GM23338 (cell line): ENCODE measurements at regions not wholly inside any gene's neighbourhood (a gene's known extent, or its start where the extent isn't known, plus 50 kb on each side); places are given as distances from the start of the nearest gene placed in this dataset. TPM values are rescaled to one million over a fixed set of nuclear protein-coding genes. Genes with fewer than 3 reads are reported as not detected.

ENCODE experiments used
- ATAC-seq: fragments of 200-7000 bp; cut with Tn5 transposase; 3 replicates; pipeline ENCODE4 v1.9.1; 2020
- DNase-seq: peaks from one replicate; pipeline ENCODE4 v3.0.0-alpha.2; 2015; ENCODE audit warnings: low spot score
- H2AFZ ChIP-seq: fragments of 200-600 bp; sonication (generic); 2 replicates; pipeline ENCODE4 v1.8.0; 2016; ENCODE audit warnings: antibody characterized with exemption, mild to moderate bottlenecking, moderate library complexity
- H3F3A ChIP-seq: fragments of 200-600 bp; sonication (generic); replicated peaks from 2 replicates; pipeline ENCODE4 v1.8.0; 2017; ENCODE audit warnings: antibody characterized with exemption, mixed run types, low read depth
- H3K27ac ChIP-seq: fragments of 200-600 bp; sonication (generic); 2 replicates; pipeline ENCODE4 v1.6.1; 2016; ENCODE audit warnings: low read depth
- H3K27me3 ChIP-seq: fragments of 200-600 bp; sonication (generic); 2 replicates; pipeline ENCODE4 v1.8.0; 2016; ENCODE audit warnings: mild to moderate bottlenecking, mixed run types, moderate library complexity; ENCODE audit not compliant: insufficient read depth
- H3K36me3 ChIP-seq: fragments of 200-600 bp; sonication (generic); 2 replicates; pipeline ENCODE4 v1.8.0; 2016; ENCODE audit warnings: mild to moderate bottlenecking; ENCODE audit not compliant: insufficient read depth
- H3K4me1 ChIP-seq: fragments of 200-600 bp; sonication (generic); 2 replicates; pipeline ENCODE4 v1.8.0; 2016; ENCODE audit warnings: mild to moderate bottlenecking, moderate library complexity; ENCODE audit not compliant: insufficient read depth
- H3K4me2 ChIP-seq: fragments of 200-600 bp; sonication (generic); 2 replicates; pipeline ENCODE4 v1.7.1; 2017; ENCODE audit warnings: mixed run types
- H3K4me3 ChIP-seq: fragments of 200-600 bp; sonication (generic); 2 replicates; pipeline ENCODE4 v1.6.1; 2016; ENCODE audit warnings: mixed run types
- H3K79me2 ChIP-seq: fragments of 200-600 bp; sonication (generic); replicated peaks from 2 replicates; pipeline ENCODE4 v1.8.0; 2017; ENCODE audit warnings: mild to moderate bottlenecking; ENCODE audit not compliant: insufficient read depth
- H3K9me2 ChIP-seq: fragments of 200-600 bp; sonication (generic); 2 replicates; pipeline ENCODE4 v1.8.0; 2017; ENCODE audit not compliant: insufficient read depth
- H4K20me1 ChIP-seq: fragments of 200-600 bp; sonication (generic); replicated peaks from 2 replicates; pipeline ENCODE4 v1.8.0; 2017; ENCODE audit warnings: mild to moderate bottlenecking; ENCODE audit not compliant: insufficient read depth
- H3K27ac Mint-ChIP-seq: 2 replicates; pipeline ENCODE4 v1.8.0; 2020; ENCODE audit warnings: inconsistent platforms, mild to moderate bottlenecking, moderate library complexity, mixed read lengths
- H3K27me3 Mint-ChIP-seq: 3 replicates; pipeline ENCODE4 v1.8.0; 2022; ENCODE audit warnings: low read depth, mild to moderate bottlenecking, moderate library complexity, mixed read lengths, inconsistent platforms; ENCODE audit not compliant: insufficient read depth, poor library complexity
- H3K36me3 Mint-ChIP-seq: 3 replicates; pipeline ENCODE4 v1.8.0; 2021; ENCODE audit warnings: low read depth, mild to moderate bottlenecking, inconsistent platforms, moderate library complexity, mixed read lengths
- H3K4me1 Mint-ChIP-seq: 3 replicates; pipeline ENCODE4 v1.8.0; 2020; ENCODE audit warnings: mild to moderate bottlenecking, inconsistent platforms, mixed read lengths
- H3K4me3 Mint-ChIP-seq: 3 replicates; pipeline ENCODE4 v1.8.0; 2021; ENCODE audit warnings: moderate library complexity, mild to moderate bottlenecking, inconsistent platforms, mixed read lengths
- H3K9me3 Mint-ChIP-seq: 3 replicates; pipeline ENCODE4 v1.8.0; 2020; ENCODE audit warnings: moderate library complexity, mild to moderate bottlenecking, inconsistent platforms, mixed read lengths
- CTCF ChIP-seq, 2 experiments: fragments of 200-600 bp in 1 of 2; sonication (generic) in 1 of 2; conservative IDR thresholded peaks; 2 replicates each; pipeline versions ENCODE4 v1.5.1 to v1.6.1; 2016 to 2017; ENCODE audit warnings: antibody characterized with exemption in 2 of 2, low read depth in 2 of 2, mild to moderate bottlenecking in 2 of 2, moderate library complexity in 1 of 2
- small RNA-seq: library from RNA; depleted of rRNA; stranded (forward); fragments of <200 nt; gene quantifications from one replicate; pipeline ENCODE3, GENCODE V24; 2014; ENCODE audit warnings: low replicate concordance
- TF ChIP-seq, protein P1 (sequence below): IDR thresholded peaks from one replicate; pipeline ENCODE4 v1.6.1; 2018; ENCODE audit warnings: antibody characterized with exemption; ENCODE audit not compliant: unreplicated experiment

GRCh38 chr11:36711104-36711825, 113.2 kb upstream of the RAG2 start:
- H3K36me3 Mint-ChIP-seq, result no peaks in the 10 kb centered on the region
- no peaks in the 10 kb centered on the region for H3K9me2 ChIP-seq
- H3K4me3 Mint-ChIP-seq, result no peak overlapping the region

More at GRCh38 chr11:36711104-36711825, 113.2 kb upstream of the RAG2 start:
- no peak overlapping the region for H3K4me3 ChIP-seq
- H3K79me2 ChIP-seq, result no peaks in the 10 kb centered on the region
- peak; percentile 73 for ATAC-seq
- no peak overlapping the region for H3K4me2 ChIP-seq
- H3K27me3 Mint-ChIP-seq, result peaks cover 3% of the 10 kb centered on the region
- H2AFZ ChIP-seq, result peak overlapping the region; percentile 20; the same call in 1 of the 2 replicates
- H3K27me3 ChIP-seq, result peaks cover 6% of the 10 kb centered on the region
- 0 out of 3 replicates have a peak, but pooled peaks cover 4% of the 10 kb centered on the region for H3K4me1 Mint-ChIP-seq
- peak; percentile 51 for DNase-seq
- no peaks in the 10 kb centered on the region for H3K36me3 ChIP-seq
- H4K20me1 ChIP-seq, result no peaks in the 10 kb centered on the region
- no peaks in the 10 kb centered on the region for H3F3A ChIP-seq
- no peaks in the 10 kb centered on the region; the same call in 2 of the 3 replicates for H3K9me3 Mint-ChIP-seq
- H3K27ac ChIP-seq, result no peak overlapping the region
- TF ChIP-seq, protein P1, sequence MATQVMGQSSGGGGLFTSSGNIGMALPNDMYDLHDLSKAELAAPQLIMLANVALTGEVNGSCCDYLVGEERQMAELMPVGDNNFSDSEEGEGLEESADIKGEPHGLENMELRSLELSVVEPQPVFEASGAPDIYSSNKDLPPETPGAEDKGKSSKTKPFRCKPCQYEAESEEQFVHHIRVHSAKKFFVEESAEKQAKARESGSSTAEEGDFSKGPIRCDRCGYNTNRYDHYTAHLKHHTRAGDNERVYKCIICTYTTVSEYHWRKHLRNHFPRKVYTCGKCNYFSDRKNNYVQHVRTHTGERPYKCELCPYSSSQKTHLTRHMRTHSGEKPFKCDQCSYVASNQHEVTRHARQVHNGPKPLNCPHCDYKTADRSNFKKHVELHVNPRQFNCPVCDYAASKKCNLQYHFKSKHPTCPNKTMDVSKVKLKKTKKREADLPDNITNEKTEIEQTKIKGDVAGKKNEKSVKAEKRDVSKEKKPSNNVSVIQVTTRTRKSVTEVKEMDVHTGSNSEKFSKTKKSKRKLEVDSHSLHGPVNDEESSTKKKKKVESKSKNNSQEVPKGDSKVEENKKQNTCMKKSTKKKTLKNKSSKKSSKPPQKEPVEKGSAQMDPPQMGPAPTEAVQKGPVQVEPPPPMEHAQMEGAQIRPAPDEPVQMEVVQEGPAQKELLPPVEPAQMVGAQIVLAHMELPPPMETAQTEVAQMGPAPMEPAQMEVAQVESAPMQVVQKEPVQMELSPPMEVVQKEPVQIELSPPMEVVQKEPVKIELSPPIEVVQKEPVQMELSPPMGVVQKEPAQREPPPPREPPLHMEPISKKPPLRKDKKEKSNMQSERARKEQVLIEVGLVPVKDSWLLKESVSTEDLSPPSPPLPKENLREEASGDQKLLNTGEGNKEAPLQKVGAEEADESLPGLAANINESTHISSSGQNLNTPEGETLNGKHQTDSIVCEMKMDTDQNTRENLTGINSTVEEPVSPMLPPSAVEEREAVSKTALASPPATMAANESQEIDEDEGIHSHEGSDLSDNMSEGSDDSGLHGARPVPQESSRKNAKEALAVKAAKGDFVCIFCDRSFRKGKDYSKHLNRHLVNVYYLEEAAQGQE, result no peak
- peak; percentile 51 to 56 for TF ChIP-seq CTCF (conservative IDR thresholded peaks at IDR 0.05; ENCODE audit: low read depth in 2 of 2)
- H3K4me1 ChIP-seq, result 0 out of 2 replicates have a peak, but pooled peaks cover 2% of the 10 kb centered on the region
- H3K27ac Mint-ChIP-seq, result no peak overlapping the region

Small RNAs in the stretch of these regions (small RNA-seq; reads per million reads assigned to genes)
- gene RF00322 (not detected), gene RNU6-99P (not detected)
